ENCODE measurements at regions not wholly inside any gene's neighbourhood (a gene's known extent, or its start where the extent isn't known, plus 50 kb on each side); places are given as distances from the start of the nearest gene placed in this dataset.

GRCh38 chr13:24043590-24044350 is 116.8 kb upstream of the SPATA13 start:
- intact Hi-C loops (cut with micrococcal nuclease) = no loop called here
- H3K36me3 ChIP-seq (ENCODE audit: control insufficient read depth, insufficient read depth, low read length) = no peaks in the 10 kb centered on the region
- no peaks in the 10 kb centered on the region for H3K4me1 ChIP-seq (ENCODE audit: control insufficient read depth, insufficient read depth, low read length)
- peaks cover 2 to 16% of the 10 kb centered on the region in 2 donors for H3K27me3 Mint-ChIP-seq (ENCODE audit: low read depth in 2 of 2)
- no peaks in the 10 kb centered on the region for H3K36me3 Mint-ChIP-seq
- WGBS (ENCODE audit: insufficient coverage) = 81% methylated on average over 7 of the region's 9 CpGs
- H3K9me3 ChIP-seq (ENCODE audit: control insufficient read depth, insufficient read depth, low read length) = no peaks in the 10 kb centered on the region
- ATAC-seq (no peak), DNase-seq (no peak)
- no peaks in the 10 kb centered on the region for H3K27me3 ChIP-seq (ENCODE audit: control insufficient read depth, insufficient read depth, low read length)
- peaks cover 1% of the 10 kb centered on the region in 2 donors for H3K4me1 Mint-ChIP-seq
- no peak overlapping the region for H3K27ac Mint-ChIP-seq
- H3K4me3 Mint-ChIP-seq = no peak overlapping the region
- TF ChIP-seq CTCF (IDR thresholded peaks at IDR 0.05) = no peak
- no peaks in the 10 kb centered on the region for H3K9me3 Mint-ChIP-seq
- no peak overlapping the region for H3K4me3 ChIP-seq (ENCODE audit: low read length)
- H3K27ac ChIP-seq (ENCODE audit: low read length) = no peak overlapping the region

GRCh38 chr13:24045597-24045996 is 114.9 kb upstream of the SPATA13 start:
- whole genome bisulfite sequencing (ENCODE audit: insufficient coverage) = 85% methylated on average over 4 of the region's 4 CpGs
- Mint-ChIP-seq H3K4me1 (no peaks in the 10 kb centered on the region), H3K4me3 (no peak overlapping the region), H3K27ac (no peak overlapping the region), H3K27me3 (ENCODE audit: low read depth in 2 of 2) (peaks cover 2 to 14% of the 10 kb centered on the region in 2 donors), H3K9me3 (no peaks in the 10 kb centered on the region), H3K36me3 (no peaks in the 10 kb centered on the region)
- H3K36me3 ChIP-seq (ENCODE audit: control insufficient read depth, insufficient read depth, low read length) = no peaks in the 10 kb centered on the region
- H3K9me3 ChIP-seq (ENCODE audit: control insufficient read depth, insufficient read depth, low read length) = no peaks in the 10 kb centered on the region
- H3K27me3 ChIP-seq (ENCODE audit: control insufficient read depth, insufficient read depth, low read length) = no peaks in the 10 kb centered on the region
- intact Hi-C loops (cut with micrococcal nuclease) = no loop called here
- no peak overlapping the region for H3K4me3 ChIP-seq (ENCODE audit: low read length)
- ATAC-seq = no peak
- no peaks in the 10 kb centered on the region for H3K4me1 ChIP-seq (ENCODE audit: control insufficient read depth, insufficient read depth, low read length)
- no peak overlapping the region for H3K27ac ChIP-seq (ENCODE audit: low read length)
- no peak for DNase-seq
- TF ChIP-seq CTCF (IDR thresholded peaks at IDR 0.05) = no peak

- H3K4me3 Mint-ChIP-seq = no peak overlapping the region
- no peaks in the 10 kb centered on the region for H3K27me3 ChIP-seq (ENCODE audit: control insufficient read depth, insufficient read depth, low read length)
- 91% methylated on average over 6 of the region's 6 CpGs for WGBS (ENCODE audit: insufficient coverage)
- intact Hi-C loops (cut with micrococcal nuclease) = no loop called here
- no peak for TF ChIP-seq CTCF (IDR thresholded peaks at IDR 0.05)
- H3K27me3 Mint-ChIP-seq (ENCODE audit: low read depth in 2 of 2) = peaks cover 9 to 33% of the 10 kb centered on the region in 2 donors
- H3K36me3 Mint-ChIP-seq = no peaks in the 10 kb centered on the region
- H3K9me3 ChIP-seq (ENCODE audit: control insufficient read depth, insufficient read depth, low read length) = no peaks in the 10 kb centered on the region
- H3K27ac Mint-ChIP-seq = no peak overlapping the region
- DNase-seq (no peak), ATAC-seq (no peak)
- H3K4me3 ChIP-seq (ENCODE audit: low read length) = no peak overlapping the region
- no peaks in the 10 kb centered on the region for H3K4me1 Mint-ChIP-seq
- H3K4me1 ChIP-seq (ENCODE audit: control insufficient read depth, insufficient read depth, low read length) = no peaks in the 10 kb centered on the region
- H3K9me3 Mint-ChIP-seq = no peaks in the 10 kb centered on the region
- H3K27ac ChIP-seq (ENCODE audit: low read length) = no peak overlapping the region
- no peaks in the 10 kb centered on the region for H3K36me3 ChIP-seq (ENCODE audit: control insufficient read depth, insufficient read depth, low read length)
These were observed 110.2 kb upstream of the SPATA13 start for GRCh38 chr13:24050292-24050711.
